Rectal smooth muscle tissue (tissue), 1 donor: ENCODE measurements at regions not wholly inside any gene's neighbourhood (a gene's known extent, or its start where the extent isn't known, plus 50 kb on each side); places are given as distances from the start of the nearest gene placed in this dataset.

ENCODE experiments used
- H3K27ac ChIP-seq: one replicate; pipeline ENCODE4 v1.7.0; 2013; ENCODE audit warnings: low read depth, low read length, inconsistent platforms
- H3K27me3 ChIP-seq: one replicate; pipeline ENCODE4 v1.7.0; 2013; ENCODE audit warnings: low read length; ENCODE audit not compliant: control insufficient read depth, insufficient read depth
- H3K36me3 ChIP-seq: one replicate; pipeline ENCODE4 v1.7.0; 2013; ENCODE audit warnings: low read length; ENCODE audit not compliant: control insufficient read depth, insufficient read depth
- H3K4me1 ChIP-seq: one replicate; pipeline ENCODE4 v1.7.0; 2013; ENCODE audit warnings: low read length; ENCODE audit not compliant: control insufficient read depth, insufficient read depth
- H3K4me3 ChIP-seq: one replicate; pipeline ENCODE4 v1.7.0; 2013; ENCODE audit warnings: low read length
- H3K9ac ChIP-seq: one replicate; pipeline ENCODE4 v1.7.0; 2013; ENCODE audit warnings: low read length

DNA sequence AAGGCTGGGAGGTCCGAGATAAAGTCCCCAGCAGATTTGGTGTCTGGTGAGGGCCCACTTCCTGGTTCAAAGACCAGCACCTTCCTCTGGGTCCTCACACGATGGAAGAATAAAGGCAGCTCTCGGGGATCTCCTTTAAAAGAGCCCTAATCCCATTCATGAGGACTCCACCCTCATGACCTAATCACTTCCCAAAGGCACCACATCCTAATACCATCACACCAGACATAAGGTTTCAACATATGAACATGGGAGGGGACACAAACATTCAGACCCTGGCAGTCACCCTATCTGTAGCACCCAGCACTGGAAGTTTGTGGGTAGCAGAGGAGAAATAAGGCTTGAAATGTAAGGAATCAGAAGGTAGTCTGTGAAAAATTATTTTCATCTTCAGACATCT, 112.9 kb upstream of the NOCT start:
- H3K36me3 ChIP-seq, result no peaks in the 10 kb centered on the region
- H3K4me3 ChIP-seq, result no peak overlapping the region
- H3K27ac ChIP-seq, result no peak overlapping the region
- no peaks in the 10 kb centered on the region for H3K27me3 ChIP-seq
- no peaks in the 10 kb centered on the region for H3K4me1 ChIP-seq
- no peak overlapping the region for H3K9ac ChIP-seq

DNA sequence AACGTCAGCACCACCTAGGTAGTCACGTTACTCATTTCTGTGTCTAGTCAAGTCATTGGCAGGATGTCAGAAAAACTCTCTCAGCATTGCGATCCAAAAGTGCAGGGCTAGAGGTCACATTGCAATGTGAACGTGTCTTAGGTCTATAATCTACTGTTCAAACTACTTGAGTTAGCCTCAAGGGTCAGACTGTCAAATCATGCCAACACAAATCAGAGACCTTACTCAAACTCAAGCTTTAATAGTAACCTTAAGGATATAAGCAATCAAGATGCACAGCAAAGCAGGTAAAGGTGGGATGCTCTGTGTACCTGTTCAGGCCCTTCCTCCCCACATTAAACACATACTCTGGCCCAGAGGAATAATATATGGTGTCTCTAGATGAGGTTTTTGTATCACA, 114.4 kb upstream of the NOCT start:
- no peaks in the 10 kb centered on the region for H3K27me3 ChIP-seq
- no peaks in the 10 kb centered on the region for H3K4me1 ChIP-seq
- no peak overlapping the region for H3K27ac ChIP-seq
- no peak overlapping the region for H3K9ac ChIP-seq
- H3K4me3 ChIP-seq, result no peak overlapping the region
- no peaks in the 10 kb centered on the region for H3K36me3 ChIP-seq

DNA sequence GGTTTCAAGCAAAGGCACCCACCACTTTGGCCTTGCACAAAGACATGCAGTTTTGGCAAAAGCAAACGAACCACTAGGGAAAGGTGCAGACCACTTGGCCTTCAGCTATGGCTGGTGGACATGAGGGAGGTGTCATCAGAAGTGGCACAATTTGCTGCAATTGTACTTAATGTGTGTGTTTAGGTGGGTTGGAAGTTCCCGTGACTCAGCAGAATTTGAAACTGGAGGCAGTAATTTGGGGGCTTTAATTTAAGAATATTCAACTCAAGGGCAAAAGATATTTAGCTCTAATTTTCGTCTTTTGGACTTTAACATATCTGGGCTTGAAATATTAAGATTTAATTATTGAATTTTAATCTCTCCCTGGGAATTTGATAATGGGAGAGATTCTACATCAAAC, 115.6 kb upstream of the NOCT start:
- Histone ChIP-seq H3K9ac (no peak overlapping the region), H3K4me1 (no peaks in the 10 kb centered on the region), H3K27ac (no peak overlapping the region), H3K27me3 (no peaks in the 10 kb centered on the region), H3K4me3 (no peak overlapping the region), H3K36me3 (no peaks in the 10 kb centered on the region)

DNA sequence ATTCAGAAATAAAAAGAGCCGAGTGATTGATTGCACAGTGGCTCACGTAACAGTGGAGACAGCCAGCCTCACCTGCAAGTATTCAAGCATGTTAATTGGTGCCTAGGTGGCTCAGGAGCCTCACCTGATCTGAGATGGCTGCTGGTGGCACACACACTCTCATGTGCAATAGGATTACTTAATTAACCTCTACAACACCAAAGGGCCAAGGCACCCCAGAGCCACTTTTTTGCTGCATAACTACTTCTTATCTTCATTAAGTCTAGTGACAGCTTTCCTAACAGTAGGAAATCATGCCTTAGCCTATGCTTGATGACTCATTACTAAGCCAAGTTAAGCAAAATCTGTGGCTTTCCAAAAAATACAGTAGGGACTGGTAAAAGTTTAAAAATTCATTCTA, 117.3 kb upstream of the NOCT start:
- Histone ChIP-seq H3K27me3 (no peaks in the 10 kb centered on the region), H3K9ac (no peak overlapping the region), H3K4me3 (no peak overlapping the region), H3K4me1 (no peaks in the 10 kb centered on the region), H3K36me3 (no peaks in the 10 kb centered on the region), H3K27ac (no peak overlapping the region)

DNA sequence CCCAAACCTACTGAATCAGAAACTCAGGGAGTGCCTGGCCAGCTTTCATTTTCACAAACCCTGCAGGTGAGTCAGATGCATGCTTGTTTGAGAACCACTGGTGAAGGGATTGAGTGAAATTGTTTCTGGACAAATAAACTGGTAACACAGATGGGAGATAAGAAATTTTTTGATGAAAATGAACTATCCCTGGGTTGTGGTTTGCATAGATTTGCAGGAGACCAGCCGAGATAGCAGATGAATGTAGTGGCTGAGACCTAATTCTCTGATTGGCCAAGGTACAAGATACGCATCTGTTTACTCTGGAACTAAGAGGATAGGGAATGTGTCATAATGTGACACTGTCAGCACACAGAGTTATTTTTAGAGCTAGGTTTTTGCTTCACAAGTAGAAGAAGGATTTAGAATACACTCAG, 117.8 kb upstream of the NOCT start:
- Histone ChIP-seq H3K4me3 (no peak overlapping the region), H3K27ac (no peak overlapping the region), H3K9ac (no peak overlapping the region), H3K36me3 (no peaks in the 10 kb centered on the region), H3K4me1 (no peaks in the 10 kb centered on the region), H3K27me3 (no peaks in the 10 kb centered on the region)

DNA sequence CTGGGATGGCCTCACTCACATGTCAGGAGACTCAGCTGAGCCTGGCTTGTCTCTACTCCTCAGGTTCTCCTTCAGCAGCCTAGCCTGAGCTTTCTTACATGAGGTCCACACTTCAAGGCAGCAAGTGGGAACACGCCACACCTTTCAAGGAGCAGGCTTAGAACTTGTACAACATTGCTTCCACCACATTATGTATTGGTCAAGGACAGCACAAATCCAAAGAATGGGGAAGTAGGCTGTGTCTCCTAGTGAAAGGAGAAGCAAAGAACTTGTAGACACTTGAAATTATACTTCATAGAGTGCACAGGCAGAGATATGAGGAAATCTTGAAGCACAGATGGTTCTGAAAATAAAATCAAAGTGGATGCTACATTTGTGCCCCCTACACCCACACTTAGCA, 120.9 kb upstream of the NOCT start:
- no peaks in the 10 kb centered on the region for H3K36me3 ChIP-seq
- no peak overlapping the region for H3K27ac ChIP-seq
- H3K4me1 ChIP-seq, result no peaks in the 10 kb centered on the region
- no peaks in the 10 kb centered on the region for H3K27me3 ChIP-seq
- H3K9ac ChIP-seq, result no peak overlapping the region
- no peak overlapping the region for H3K4me3 ChIP-seq

DNA sequence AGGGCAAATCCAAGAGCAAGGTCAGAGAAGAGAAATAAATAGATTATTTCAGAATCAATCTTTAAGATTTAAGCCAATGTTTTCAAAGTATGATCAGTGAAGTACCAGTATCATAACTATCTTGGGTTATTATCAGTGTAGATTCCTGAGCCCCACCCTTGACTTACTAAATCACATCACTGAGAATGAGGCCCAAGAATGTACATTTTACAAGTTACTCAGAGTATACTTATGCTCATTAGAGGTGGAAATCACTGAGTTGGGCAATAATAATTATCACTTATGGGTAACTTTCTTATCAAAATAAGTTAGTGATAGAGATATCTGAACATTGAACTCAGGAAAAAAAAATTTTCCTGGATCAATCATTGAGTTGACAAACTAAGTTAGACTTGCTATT, 121.6 kb upstream of the NOCT start:
- H3K9ac ChIP-seq, result no peak overlapping the region
- H3K36me3 ChIP-seq, result no peaks in the 10 kb centered on the region
- H3K27ac ChIP-seq, result no peak overlapping the region
- no peaks in the 10 kb centered on the region for H3K4me1 ChIP-seq
- no peaks in the 10 kb centered on the region for H3K27me3 ChIP-seq
- H3K4me3 ChIP-seq, result no peak overlapping the region

DNA sequence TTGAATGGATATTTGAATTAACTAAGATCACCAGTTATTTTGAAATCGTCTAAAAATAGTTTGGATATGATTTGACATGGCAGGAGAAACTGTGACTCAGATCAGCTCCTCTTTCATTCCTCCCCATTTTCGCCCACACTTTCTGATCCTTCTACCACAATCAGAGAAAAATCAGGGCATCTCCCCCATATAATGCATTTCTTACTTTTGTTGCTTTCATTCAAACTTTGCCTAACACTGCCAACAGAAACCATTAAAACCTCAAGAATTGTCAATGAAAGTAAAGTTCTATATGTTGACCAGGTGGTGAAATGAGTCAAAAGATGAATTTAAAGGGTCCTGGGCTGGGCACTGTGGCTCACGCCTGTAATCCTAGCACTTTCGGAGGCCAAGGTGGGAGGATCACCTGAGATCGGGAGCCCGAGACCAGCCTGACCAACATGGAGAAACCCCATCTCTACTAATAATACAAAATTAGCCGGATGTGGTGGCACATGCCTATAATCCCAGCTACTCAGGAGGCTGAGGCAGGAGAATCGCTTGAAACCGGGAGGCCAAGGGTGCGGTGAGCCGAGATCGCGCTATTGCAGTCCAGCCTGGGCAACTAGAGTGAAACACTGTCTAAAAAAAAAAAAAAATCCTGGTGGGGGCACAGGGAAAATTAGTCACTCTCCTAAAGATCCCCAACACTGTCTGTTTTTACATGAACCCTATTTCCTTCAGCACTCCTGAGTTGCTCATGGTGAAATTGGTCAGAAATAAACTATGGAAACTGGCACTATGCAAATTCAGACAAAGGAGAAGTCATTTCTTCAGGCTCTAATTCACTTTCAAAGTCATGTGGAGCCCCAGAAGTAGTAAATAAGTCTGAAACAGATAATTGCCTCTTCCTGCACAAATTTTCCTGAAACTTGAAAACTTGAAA, 122.8 kb upstream of the NOCT start:
- Histone ChIP-seq H3K27me3 (no peaks in the 10 kb centered on the region), H3K36me3 (no peaks in the 10 kb centered on the region), H3K4me1 (no peaks in the 10 kb centered on the region), H3K9ac (no peak overlapping the region), H3K4me3 (no peak overlapping the region), H3K27ac (no peak overlapping the region)

DNA sequence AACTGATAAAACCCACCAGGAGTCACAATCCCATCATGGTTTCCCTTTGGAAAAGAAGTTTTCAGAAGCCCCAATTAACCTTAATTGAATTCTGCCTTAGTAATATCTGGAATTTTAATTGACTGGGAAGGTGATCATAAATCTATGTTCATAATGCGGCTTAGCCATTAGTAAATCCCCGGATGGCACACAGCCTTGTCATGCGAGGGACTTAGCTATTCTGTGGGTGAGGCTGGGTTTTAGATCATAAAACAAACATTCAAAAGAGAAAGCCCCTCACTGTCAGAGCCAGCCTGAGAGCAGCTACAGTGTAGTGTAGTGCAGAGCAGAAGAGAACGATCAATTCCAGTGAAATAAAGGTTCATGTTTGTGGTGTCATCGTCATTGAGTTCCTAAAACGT, 124.0 kb upstream of the NOCT start:
- Histone ChIP-seq H3K27ac (no peak overlapping the region), H3K4me1 (no peaks in the 10 kb centered on the region), H3K4me3 (no peak overlapping the region)

DNA sequence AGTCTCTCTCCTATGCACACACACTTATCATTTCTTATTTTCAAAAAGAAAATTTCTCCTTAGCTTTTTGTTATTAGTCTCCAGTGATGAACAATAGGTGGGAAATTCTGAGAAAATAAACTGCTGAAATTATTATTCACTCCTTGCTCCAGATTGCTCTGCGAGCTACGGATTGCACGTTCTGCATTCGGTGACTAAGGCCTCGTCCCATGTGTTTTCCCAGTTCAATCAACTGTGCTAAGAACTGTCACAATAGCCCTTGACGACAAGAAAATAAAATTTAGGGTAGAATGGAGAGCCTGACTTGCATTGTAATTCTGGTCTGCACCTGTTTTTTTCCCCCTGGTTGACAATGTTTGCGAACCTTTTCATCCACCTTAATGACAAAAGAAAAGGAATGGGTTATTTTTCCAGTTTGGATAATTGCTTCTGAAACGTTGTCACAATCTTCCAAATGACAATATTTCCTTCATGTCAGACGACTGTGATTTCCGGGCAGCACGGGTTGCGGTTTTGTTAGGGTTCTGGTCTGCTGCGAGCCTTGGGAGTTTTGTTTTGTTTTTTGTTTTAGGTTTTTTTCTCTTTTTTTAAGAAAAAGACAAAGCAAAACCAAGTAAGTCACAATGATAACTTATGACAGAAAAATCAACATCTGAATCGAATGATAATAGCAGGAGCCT, 124.5 kb upstream of the NOCT start:
- Histone ChIP-seq H3K27ac (no peak overlapping the region), H3K4me1 (no peaks in the 10 kb centered on the region), H3K9ac (no peak overlapping the region), H3K4me3 (no peak overlapping the region), H3K27me3 (no peaks in the 10 kb centered on the region), H3K36me3 (no peaks in the 10 kb centered on the region)

More for the DNA sequence above, 124.0 kb upstream of the NOCT start:
- Histone ChIP-seq H3K36me3 (no peaks in the 10 kb centered on the region), H3K9ac (no peak overlapping the region), H3K27me3 (no peaks in the 10 kb centered on the region)

DNA sequence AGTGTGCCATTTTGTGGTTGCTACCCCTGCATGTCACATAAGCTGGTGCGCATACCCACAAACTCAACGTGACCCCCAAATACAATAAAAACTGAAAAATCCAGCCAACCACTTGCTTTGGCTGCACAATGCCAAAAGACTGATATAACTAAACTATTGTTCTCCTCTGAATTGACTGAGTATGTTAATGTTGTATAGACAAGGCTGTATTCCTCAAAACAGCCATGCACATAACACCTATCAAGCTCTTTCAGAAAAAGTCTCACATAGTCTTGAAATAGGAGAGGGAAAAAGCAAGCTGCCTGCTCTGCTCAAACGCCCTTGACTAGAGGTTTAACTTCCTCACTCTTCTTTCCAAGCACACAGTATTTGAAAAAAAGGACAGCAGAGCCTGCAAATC, 126.4 kb upstream of the NOCT start:
- Histone ChIP-seq H3K27ac (no peak overlapping the region), H3K4me1 (no peaks in the 10 kb centered on the region), H3K4me3 (no peak overlapping the region), H3K36me3 (no peaks in the 10 kb centered on the region), H3K9ac (no peak overlapping the region), H3K27me3 (no peaks in the 10 kb centered on the region)

DNA sequence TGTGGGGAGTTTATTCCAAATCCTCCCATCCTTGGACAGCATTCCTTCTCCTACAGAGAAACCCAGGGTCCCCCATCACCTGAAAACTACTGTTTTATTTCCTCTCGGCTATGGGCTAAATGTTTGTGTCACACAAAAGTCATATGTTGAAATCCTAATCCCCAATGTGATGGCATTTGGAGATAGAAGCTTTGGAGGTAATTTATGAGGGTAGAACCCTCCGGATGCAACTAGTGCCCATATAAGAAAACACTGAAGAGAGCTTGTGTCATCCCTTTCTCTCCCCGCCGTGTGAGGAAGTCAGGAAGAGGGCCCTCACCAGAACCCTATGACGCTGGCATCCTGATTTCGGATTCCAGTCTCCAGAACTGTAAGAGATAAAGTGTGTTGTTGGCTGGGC, 127.8 kb upstream of the NOCT start:
- Histone ChIP-seq H3K27me3 (no peaks in the 10 kb centered on the region), H3K27ac (no peak overlapping the region), H3K4me3 (no peak overlapping the region), H3K9ac (no peak overlapping the region), H3K4me1 (no peaks in the 10 kb centered on the region), H3K36me3 (no peaks in the 10 kb centered on the region)

DNA sequence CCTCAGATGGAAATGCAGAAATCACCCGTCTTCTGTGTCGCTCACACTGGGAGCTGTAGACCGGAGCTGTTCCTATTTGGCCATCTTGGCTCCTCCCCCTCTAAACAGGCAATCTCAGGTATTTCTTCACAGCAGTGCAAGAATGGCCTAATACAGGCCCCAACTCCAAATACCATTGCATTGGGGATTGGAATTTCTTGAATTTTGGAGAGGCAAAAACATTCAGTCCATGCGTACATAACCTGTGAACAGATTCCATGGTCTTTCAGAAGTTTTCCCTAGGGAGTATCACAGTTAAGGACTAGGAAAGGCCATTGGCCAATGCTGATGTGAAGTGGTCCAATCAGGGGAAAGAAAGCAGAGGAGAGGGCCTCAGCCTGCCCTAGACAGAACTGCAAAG, 128.2 kb upstream of the NOCT start:
- no peaks in the 10 kb centered on the region for H3K36me3 ChIP-seq
- no peaks in the 10 kb centered on the region for H3K4me1 ChIP-seq
- no peak overlapping the region for H3K4me3 ChIP-seq
- no peak overlapping the region for H3K27ac ChIP-seq
- no peak overlapping the region for H3K9ac ChIP-seq
- no peaks in the 10 kb centered on the region for H3K27me3 ChIP-seq
